ENCODE measurements at regions not wholly inside any gene's neighbourhood (a gene's known extent, or its start where the extent isn't known, plus 50 kb on each side); places are given as distances from the start of the nearest gene placed in this dataset.

DNA sequence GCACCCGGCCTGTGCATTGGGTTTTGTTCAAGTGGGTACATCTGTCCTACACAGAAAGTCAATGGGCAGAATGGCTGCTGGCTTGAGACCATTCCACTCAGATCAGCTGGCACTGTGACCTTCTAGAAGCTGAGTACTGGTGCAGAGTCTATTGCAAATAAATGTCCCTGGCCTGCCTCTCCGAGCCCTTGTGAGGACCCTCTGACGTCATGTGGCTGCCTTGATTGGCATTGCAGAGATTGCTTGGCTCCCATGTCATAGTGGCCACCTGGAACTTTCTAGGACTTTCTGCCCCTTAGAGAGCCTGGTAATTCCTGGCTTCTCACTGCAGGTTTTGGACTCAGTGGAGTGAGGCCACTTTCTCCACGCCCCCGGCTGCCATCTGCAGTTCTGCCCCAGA is 211.3 kb downstream of the ENGASE start:
- Histone ChIP-seq H3K4me3 (no peak overlapping the region), H3K9me3 (no peaks in the 10 kb centered on the region), H3K4me1 (no peaks in the 10 kb centered on the region), H3K27ac (no peak overlapping the region), H3K36me3 (no peaks in the 10 kb centered on the region), H3K27me3 (no peaks in the 10 kb centered on the region)
- no peak for TF ChIP-seq POLR2A (IDR thresholded peaks at IDR 0.05)
- TF ChIP-seq, protein P1, sequence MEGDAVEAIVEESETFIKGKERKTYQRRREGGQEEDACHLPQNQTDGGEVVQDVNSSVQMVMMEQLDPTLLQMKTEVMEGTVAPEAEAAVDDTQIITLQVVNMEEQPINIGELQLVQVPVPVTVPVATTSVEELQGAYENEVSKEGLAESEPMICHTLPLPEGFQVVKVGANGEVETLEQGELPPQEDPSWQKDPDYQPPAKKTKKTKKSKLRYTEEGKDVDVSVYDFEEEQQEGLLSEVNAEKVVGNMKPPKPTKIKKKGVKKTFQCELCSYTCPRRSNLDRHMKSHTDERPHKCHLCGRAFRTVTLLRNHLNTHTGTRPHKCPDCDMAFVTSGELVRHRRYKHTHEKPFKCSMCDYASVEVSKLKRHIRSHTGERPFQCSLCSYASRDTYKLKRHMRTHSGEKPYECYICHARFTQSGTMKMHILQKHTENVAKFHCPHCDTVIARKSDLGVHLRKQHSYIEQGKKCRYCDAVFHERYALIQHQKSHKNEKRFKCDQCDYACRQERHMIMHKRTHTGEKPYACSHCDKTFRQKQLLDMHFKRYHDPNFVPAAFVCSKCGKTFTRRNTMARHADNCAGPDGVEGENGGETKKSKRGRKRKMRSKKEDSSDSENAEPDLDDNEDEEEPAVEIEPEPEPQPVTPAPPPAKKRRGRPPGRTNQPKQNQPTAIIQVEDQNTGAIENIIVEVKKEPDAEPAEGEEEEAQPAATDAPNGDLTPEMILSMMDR (IDR thresholded peaks at IDR 0.05) = no peak
- DNase-seq = no peak

DNA sequence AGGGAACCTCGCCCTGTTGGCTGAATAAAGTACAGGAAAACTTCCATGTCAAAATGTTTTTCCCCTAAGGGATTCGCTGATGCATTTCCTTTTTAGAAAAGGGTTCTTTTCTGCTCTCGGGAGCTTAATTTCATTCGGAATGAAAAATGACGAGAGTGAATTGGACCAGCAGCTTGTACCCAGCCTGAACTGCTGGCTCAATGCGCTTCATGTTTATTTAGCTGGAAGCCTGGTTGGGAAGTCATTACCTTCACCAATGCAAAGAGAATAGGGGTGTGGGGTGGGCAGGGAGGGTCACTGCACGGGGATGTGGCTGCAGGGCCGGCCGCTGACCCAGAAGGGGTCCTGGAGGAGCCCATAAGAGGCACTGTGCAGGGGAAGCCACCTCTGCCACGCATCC is 207.7 kb downstream of the ENGASE start:
- no peak for DNase-seq
- no peaks in the 10 kb centered on the region for H3K4me1 ChIP-seq
- no peaks in the 10 kb centered on the region for H3K27me3 ChIP-seq
- no peak for TF ChIP-seq POLR2A (IDR thresholded peaks at IDR 0.05)
- TF ChIP-seq, protein P1 (IDR thresholded peaks at IDR 0.05) = no peak
- H3K9me3 ChIP-seq = no peaks in the 10 kb centered on the region
- H3K27ac ChIP-seq = no peak overlapping the region
- no peaks in the 10 kb centered on the region for H3K36me3 ChIP-seq
- H3K4me3 ChIP-seq = no peak overlapping the region

DNA sequence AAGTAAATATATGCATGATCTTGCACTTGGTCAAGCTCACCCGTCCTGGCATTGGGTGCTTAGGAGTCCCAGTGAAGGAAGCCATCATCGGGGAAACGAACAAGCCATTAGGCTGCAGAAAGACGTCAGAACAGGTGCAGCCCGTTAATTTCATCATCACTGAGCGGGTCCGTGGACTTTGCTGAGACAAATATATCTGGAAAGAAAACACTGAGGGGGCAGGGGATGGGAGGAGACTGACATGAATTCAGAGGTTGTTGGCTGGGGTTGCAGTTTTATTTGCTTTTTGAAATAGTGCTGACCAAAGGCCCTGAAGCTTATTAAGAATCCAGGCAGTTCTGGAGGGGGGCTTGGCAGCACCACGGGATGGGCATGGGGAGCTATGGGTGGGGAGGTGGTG is 207.2 kb downstream of the ENGASE start:
- TF ChIP-seq POLR2A (IDR thresholded peaks at IDR 0.05) = no peak
- TF ChIP-seq, protein P1 (IDR thresholded peaks at IDR 0.05) = no peak
- Histone ChIP-seq H3K36me3 (no peaks in the 10 kb centered on the region), H3K4me3 (no peak overlapping the region), H3K27ac (no peak overlapping the region), H3K27me3 (no peaks in the 10 kb centered on the region), H3K9me3 (no peaks in the 10 kb centered on the region), H3K4me1 (no peaks in the 10 kb centered on the region)
- no peak for DNase-seq

DNA sequence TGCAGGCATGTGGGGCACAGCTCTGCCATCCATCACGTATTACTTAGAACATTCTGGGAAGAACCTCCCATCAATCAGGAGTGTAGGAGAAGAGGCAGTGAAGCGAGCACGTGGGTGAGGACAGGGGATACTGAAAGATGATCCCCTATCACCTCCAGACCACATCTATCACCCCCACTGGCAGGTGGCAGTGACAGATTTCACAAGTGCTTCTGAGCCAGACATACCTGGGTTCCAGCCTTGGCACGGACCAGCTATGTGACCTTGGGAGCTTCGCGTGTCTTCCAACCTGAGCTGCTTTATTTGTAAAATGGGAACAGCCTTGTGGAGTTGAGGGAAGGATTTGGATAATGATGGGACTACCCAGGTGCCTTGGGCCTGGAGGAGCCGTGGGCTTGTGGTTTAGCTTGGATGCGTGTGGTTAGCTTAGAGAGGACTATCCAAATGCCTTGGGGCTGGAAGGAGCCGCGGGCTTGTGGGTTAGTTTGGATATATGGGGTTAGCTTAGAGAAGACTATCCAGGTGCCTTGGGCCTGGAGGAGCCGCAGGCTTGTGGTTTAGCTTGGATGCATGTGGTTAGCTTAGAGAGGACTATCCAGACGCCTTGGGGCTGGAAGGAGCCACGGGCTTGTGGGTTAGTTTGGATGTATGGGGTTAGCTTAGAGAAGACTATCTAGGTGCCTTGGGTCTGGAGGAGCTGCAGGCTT is 206.4 kb downstream of the ENGASE start:
- TF ChIP-seq, protein P1 (IDR thresholded peaks at IDR 0.05) = no peak
- no peak for TF ChIP-seq POLR2A (IDR thresholded peaks at IDR 0.05)
- Histone ChIP-seq H3K9me3 (no peaks in the 10 kb centered on the region), H3K4me3 (no peak overlapping the region), H3K27ac (no peak overlapping the region), H3K27me3 (no peaks in the 10 kb centered on the region), H3K4me1 (no peaks in the 10 kb centered on the region), H3K36me3 (no peaks in the 10 kb centered on the region)
- DNase-seq = no peak

DNA sequence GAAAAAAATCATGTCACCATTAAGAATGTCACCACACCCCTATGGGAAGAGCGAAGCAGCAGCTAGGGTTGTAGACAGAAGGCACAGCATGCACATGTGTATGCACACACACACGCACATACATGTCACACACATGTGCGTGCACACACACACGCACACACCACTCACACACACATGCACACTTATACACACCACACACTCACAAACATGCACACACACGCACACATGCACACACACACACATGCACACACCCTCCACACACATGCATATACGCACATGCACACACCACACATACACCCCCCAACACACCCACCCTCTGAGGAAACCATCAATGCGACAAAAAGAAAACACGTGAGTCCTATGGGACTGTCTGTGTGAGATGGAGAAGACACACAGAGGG is 205.4 kb downstream of the ENGASE start:
- no peaks in the 10 kb centered on the region for H3K27me3 ChIP-seq
- TF ChIP-seq, protein P1 (IDR thresholded peaks at IDR 0.05) = no peak
- no peak for TF ChIP-seq POLR2A (IDR thresholded peaks at IDR 0.05)

DNA sequence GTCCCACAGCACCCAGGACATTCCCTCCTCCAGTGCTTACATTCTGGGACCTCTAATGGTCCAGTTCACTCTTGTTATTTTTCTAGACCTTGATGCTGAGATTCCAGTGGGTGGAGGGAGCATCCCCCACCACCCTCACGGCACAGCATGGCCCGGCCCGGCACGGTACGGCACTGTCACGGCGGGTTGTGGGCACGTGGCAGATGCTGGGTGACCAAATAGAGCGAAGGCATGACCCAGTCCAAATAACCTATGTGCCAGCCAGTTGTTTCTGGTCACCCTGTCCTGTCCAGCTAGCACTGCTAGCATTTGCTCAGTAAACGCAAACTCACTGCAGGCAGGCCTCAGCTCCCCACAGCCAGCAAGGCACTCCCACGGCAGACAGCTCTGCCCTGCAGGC is 204.7 kb downstream of the ENGASE start:
- Histone ChIP-seq H3K9me3 (no peaks in the 10 kb centered on the region), H3K36me3 (no peaks in the 10 kb centered on the region), H3K4me1 (no peaks in the 10 kb centered on the region), H3K4me3 (no peak overlapping the region), H3K27me3 (no peaks in the 10 kb centered on the region), H3K27ac (no peak overlapping the region)
- TF ChIP-seq, protein P1 (IDR thresholded peaks at IDR 0.05) = no peak
- no peak for TF ChIP-seq POLR2A (IDR thresholded peaks at IDR 0.05)
- no peak for DNase-seq

More for the DNA sequence above, 205.4 kb downstream of the ENGASE start:
- Histone ChIP-seq H3K27ac (no peak overlapping the region), H3K36me3 (no peaks in the 10 kb centered on the region), H3K9me3 (no peaks in the 10 kb centered on the region), H3K4me1 (no peaks in the 10 kb centered on the region), H3K4me3 (no peak overlapping the region)
- DNase-seq = no peak
